ENCODE measurements at regions not wholly inside any gene's neighbourhood (a gene's known extent, or its start where the extent isn't known, plus 50 kb on each side); places are given as distances from the start of the nearest gene placed in this dataset.

DNA sequence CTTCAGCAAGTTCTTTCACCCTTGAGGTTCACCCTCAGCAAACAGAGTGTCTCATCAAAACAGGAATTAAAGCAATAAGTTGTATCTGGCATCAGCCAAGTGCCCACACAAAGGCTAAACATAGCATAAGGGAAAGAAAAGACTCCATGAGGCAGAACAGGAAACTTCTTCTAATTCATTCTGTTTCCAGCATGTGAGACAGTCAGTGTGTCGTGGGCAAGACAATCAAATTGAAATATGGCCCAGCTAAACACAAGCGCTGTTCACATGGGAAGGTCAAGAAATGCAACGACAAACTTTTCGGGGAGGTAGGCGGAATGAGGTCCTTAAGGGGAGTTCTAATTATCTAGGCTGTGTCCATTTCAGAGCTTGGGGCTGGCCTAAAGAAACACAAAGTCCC, 393.4 kb downstream of the HAPSTR1 start:
- H3F3A ChIP-seq (replicated peaks; ENCODE audit: low read depth) = no peaks in the 10 kb centered on the region
- no peak for DNase-seq (ENCODE audit: low spot score)
- H3K4me3 ChIP-seq = no peak overlapping the region
- no peaks in the 10 kb centered on the region for H4K20me1 ChIP-seq (replicated peaks; ENCODE audit: insufficient read depth)
- H3K9me3 Mint-ChIP-seq = 0 out of 3 replicates have a peak, but pooled peaks cover 3% of the 10 kb centered on the region
- peaks cover 8% of the 10 kb centered on the region for H3K9me2 ChIP-seq (ENCODE audit: insufficient read depth)
- H3K4me1 ChIP-seq (ENCODE audit: insufficient read depth) = peaks cover 10% of the 10 kb centered on the region
- TF ChIP-seq, protein P1, sequence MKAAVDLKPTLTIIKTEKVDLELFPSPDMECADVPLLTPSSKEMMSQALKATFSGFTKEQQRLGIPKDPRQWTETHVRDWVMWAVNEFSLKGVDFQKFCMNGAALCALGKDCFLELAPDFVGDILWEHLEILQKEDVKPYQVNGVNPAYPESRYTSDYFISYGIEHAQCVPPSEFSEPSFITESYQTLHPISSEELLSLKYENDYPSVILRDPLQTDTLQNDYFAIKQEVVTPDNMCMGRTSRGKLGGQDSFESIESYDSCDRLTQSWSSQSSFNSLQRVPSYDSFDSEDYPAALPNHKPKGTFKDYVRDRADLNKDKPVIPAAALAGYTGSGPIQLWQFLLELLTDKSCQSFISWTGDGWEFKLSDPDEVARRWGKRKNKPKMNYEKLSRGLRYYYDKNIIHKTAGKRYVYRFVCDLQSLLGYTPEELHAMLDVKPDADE (IDR thresholded peaks at IDR 0.05) = no peak
- H3K27ac Mint-ChIP-seq = no peak overlapping the region
- no peak overlapping the region for H3K4me3 Mint-ChIP-seq
- no peaks in the 10 kb centered on the region for H3K79me2 ChIP-seq (replicated peaks; ENCODE audit: insufficient read depth)
- peaks cover 2% of the 10 kb centered on the region for H3K27me3 Mint-ChIP-seq (ENCODE audit: insufficient read depth, low read depth, poor library complexity)
- H2AFZ ChIP-seq = 0 out of 2 replicates have a peak overlapping the region, but pooled peaks have one; percentile 38
- ATAC-seq = no peak
- H3K4me2 ChIP-seq = no peak overlapping the region
- H3K36me3 Mint-ChIP-seq (ENCODE audit: low read depth) = no peaks in the 10 kb centered on the region
- no peak overlapping the region for H3K27ac ChIP-seq (ENCODE audit: low read depth)
- no peaks in the 10 kb centered on the region for H3K36me3 ChIP-seq (ENCODE audit: insufficient read depth)
- no peaks in the 10 kb centered on the region for H3K4me1 Mint-ChIP-seq
- H3K27me3 ChIP-seq (ENCODE audit: insufficient read depth) = no peaks in the 10 kb centered on the region

DNA sequence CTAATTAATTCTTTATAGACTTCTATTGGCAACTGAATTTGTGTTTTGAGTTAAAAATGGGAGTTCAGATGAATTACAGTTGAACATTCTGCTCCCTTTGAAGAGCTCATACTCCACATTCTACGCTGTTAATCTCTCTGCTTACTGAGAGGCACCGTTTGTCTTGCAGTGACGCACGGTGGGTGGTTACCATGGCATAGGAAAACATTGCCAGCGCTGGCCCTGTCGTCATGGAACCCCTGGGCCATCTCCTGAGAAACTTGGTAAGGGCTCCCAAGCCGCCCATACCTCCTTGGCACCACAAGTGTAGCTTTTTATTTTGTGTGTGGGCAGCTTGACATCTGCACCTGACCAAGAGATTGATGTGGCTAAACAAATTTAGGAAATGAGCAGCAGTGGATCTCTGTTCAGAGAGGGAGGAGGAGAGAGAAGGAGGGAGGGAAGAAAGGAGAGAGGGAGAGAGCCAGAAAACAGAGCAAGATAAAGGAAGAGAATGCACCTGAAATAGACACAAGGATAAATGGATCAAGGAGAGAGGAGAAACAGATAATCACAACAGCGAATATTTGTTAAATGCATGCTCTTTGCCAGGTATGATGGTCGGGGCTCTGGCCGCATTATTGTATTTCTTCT, 398.5 kb downstream of the HAPSTR1 start:
- H3K9me3 Mint-ChIP-seq = peaks cover 8% of the 10 kb centered on the region; the same call in 2 of the 3 replicates
- Histone ChIP-seq H3K27me3 (ENCODE audit: insufficient read depth) (no peaks in the 10 kb centered on the region), H4K20me1 (replicated peaks; ENCODE audit: insufficient read depth) (no peaks in the 10 kb centered on the region), H3K9me2 (ENCODE audit: insufficient read depth) (peaks cover 8% of the 10 kb centered on the region), H3K27ac (ENCODE audit: low read depth) (no peak overlapping the region), H3K79me2 (replicated peaks; ENCODE audit: insufficient read depth) (no peaks in the 10 kb centered on the region), H3K4me3 (no peak overlapping the region), H3K36me3 (ENCODE audit: insufficient read depth) (no peaks in the 10 kb centered on the region), H3K4me2 (no peak overlapping the region), H2AFZ (peak overlapping the region; percentile 93), H3F3A (replicated peaks; ENCODE audit: low read depth) (no peaks in the 10 kb centered on the region), H3K4me1 (ENCODE audit: insufficient read depth) (peaks cover 15% of the 10 kb centered on the region)
- H3K4me1 Mint-ChIP-seq = no peaks in the 10 kb centered on the region
- no peak overlapping the region for H3K27ac Mint-ChIP-seq
- peaks cover 4% of the 10 kb centered on the region; the same call in 1 of the 3 replicates for H3K36me3 Mint-ChIP-seq (ENCODE audit: low read depth)
- DNase-seq (ENCODE audit: low spot score) (peak; percentile 15), ATAC-seq (no peak)
- no peak overlapping the region for H3K4me3 Mint-ChIP-seq
- H3K27me3 Mint-ChIP-seq (ENCODE audit: insufficient read depth, low read depth, poor library complexity) = no peaks in the 10 kb centered on the region
- TF ChIP-seq ZNF114 (CRISPR knock-in tag; IDR thresholded peaks at IDR 0.05) = no peak
- TF ChIP-seq, protein P2, sequence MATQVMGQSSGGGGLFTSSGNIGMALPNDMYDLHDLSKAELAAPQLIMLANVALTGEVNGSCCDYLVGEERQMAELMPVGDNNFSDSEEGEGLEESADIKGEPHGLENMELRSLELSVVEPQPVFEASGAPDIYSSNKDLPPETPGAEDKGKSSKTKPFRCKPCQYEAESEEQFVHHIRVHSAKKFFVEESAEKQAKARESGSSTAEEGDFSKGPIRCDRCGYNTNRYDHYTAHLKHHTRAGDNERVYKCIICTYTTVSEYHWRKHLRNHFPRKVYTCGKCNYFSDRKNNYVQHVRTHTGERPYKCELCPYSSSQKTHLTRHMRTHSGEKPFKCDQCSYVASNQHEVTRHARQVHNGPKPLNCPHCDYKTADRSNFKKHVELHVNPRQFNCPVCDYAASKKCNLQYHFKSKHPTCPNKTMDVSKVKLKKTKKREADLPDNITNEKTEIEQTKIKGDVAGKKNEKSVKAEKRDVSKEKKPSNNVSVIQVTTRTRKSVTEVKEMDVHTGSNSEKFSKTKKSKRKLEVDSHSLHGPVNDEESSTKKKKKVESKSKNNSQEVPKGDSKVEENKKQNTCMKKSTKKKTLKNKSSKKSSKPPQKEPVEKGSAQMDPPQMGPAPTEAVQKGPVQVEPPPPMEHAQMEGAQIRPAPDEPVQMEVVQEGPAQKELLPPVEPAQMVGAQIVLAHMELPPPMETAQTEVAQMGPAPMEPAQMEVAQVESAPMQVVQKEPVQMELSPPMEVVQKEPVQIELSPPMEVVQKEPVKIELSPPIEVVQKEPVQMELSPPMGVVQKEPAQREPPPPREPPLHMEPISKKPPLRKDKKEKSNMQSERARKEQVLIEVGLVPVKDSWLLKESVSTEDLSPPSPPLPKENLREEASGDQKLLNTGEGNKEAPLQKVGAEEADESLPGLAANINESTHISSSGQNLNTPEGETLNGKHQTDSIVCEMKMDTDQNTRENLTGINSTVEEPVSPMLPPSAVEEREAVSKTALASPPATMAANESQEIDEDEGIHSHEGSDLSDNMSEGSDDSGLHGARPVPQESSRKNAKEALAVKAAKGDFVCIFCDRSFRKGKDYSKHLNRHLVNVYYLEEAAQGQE (IDR thresholded peaks at IDR 0.05; ENCODE audit: unreplicated experiment) = no peak
- TF ChIP-seq ZNF331 (CRISPR knock-in tag; IDR thresholded peaks at IDR 0.05; ENCODE audit: low read depth) = no peak
- TF ChIP-seq, protein P3, sequence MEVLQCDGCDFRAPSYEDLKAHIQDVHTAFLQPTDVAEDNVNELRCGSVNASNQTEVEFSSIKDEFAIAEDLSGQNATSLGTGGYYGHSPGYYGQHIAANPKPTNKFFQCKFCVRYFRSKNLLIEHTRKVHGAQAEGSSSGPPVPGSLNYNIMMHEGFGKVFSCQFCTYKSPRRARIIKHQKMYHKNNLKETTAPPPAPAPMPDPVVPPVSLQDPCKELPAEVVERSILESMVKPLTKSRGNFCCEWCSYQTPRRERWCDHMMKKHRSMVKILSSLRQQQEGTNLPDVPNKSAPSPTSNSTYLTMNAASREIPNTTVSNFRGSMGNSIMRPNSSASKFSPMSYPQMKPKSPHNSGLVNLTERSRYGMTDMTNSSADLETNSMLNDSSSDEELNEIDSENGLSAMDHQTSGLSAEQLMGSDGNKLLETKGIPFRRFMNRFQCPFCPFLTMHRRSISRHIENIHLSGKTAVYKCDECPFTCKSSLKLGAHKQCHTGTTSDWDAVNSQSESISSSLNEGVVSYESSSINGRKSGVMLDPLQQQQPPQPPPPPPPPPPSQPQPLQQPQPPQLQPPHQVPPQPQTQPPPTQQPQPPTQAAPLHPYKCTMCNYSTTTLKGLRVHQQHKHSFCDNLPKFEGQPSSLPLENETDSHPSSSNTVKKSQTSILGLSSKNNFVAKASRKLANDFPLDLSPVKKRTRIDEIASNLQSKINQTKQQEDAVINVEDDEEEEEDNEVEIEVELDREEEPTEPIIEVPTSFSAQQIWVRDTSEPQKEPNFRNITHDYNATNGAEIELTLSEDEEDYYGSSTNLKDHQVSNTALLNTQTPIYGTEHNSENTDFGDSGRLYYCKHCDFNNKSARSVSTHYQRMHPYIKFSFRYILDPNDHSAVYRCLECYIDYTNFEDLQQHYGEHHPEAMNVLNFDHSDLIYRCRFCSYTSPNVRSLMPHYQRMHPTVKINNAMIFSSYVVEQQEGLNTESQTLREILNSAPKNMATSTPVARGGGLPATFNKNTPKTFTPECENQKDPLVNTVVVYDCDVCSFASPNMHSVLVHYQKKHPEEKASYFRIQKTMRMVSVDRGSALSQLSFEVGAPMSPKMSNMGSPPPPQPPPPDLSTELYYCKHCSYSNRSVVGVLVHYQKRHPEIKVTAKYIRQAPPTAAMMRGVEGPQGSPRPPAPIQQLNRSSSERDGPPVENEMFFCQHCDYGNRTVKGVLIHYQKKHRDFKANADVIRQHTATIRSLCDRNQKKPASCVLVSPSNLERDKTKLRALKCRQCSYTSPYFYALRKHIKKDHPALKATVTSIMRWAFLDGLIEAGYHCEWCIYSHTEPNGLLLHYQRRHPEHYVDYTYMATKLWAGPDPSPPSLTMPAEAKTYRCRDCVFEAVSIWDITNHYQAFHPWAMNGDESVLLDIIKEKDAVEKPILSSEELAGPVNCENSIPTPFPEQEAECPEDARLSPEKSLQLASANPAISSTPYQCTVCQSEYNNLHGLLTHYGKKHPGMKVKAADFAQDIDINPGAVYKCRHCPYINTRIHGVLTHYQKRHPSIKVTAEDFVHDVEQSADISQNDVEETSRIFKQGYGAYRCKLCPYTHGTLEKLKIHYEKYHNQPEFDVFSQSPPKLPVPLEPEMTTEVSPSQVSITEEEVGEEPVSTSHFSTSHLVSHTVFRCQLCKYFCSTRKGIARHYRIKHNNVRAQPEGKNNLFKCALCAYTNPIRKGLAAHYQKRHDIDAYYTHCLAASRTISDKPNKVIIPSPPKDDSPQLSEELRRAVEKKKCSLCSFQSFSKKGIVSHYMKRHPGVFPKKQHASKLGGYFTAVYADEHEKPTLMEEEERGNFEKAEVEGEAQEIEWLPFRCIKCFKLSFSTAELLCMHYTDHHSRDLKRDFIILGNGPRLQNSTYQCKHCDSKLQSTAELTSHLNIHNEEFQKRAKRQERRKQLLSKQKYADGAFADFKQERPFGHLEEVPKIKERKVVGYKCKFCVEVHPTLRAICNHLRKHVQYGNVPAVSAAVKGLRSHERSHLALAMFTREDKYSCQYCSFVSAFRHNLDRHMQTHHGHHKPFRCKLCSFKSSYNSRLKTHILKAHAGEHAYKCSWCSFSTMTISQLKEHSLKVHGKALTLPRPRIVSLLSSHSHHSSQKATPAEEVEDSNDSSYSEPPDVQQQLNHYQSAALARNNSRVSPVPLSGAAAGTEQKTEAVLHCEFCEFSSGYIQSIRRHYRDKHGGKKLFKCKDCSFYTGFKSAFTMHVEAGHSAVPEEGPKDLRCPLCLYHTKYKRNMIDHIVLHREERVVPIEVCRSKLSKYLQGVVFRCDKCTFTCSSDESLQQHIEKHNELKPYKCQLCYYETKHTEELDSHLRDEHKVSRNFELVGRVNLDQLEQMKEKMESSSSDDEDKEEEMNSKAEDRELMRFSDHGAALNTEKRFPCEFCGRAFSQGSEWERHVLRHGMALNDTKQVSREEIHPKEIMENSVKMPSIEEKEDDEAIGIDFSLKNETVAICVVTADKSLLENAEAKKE (CRISPR knock-in tag; IDR thresholded peaks at IDR 0.05) = no peak
- TF ChIP-seq, protein P1 (IDR thresholded peaks at IDR 0.05) = no peak
- no peak for TF ChIP-seq EZH2 (IDR thresholded peaks at IDR 0.05; ENCODE audit: low read depth, unreplicated experiment)
- no peak for TF ChIP-seq CREB1 (CRISPR knock-in tag; IDR thresholded peaks at IDR 0.05; ENCODE audit: low read depth)
- no peak for TF ChIP-seq STAT1 (IDR thresholded peaks at IDR 0.05; ENCODE audit: unreplicated experiment)
- TF ChIP-seq EZH2phosphoT487 (IDR thresholded peaks at IDR 0.05; ENCODE audit: unreplicated experiment) = no peak
